ENCODE measurements at regions not wholly inside any gene's neighbourhood (a gene's known extent, or its start where the extent isn't known, plus 50 kb on each side); places are given as distances from the start of the nearest gene placed in this dataset.

DNA sequence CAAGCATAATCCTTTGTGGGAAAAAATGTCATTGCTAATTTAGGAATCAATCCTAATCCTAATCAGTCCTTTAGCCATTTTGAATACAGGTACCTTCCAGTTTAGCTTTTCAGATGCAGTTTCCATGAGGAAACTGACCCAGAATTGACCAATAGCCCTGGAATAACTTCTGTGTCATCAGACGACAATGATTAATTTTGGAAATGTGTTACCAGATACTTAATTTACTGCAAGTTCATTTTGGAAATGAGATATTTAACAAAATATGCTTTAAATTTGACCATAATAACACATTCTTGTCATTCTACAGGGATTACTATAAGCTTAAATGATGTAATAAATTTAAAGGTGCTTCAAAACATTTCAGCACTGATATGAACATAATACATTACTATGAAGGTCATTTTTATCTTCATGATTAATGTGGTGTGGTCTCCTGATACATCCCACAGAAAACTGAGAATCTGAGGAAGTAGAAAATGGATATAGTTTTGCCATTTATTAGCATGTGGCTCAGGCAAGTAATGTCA is 129.8 kb upstream of the SH3BP4 start:
- no peak for TF ChIP-seq CTCF (IDR thresholded peaks at IDR 0.05; ENCODE audit: insufficient read depth, low read depth, low read length, missing control alignments)
- H3K4me3 ChIP-seq (ENCODE audit: low read depth, low read length): no peak overlapping the region
- DNase-seq (ENCODE audit: low read depth): no peak

- no peak for DNase-seq (ENCODE audit: low read depth)
These were observed 132.9 kb upstream of the SH3BP4 start for GRCh38 chr2:234818937-234819336.

GRCh38 chr2:234816491-234816890 is 135.3 kb upstream of the SH3BP4 start:
- H3K4me3 ChIP-seq (ENCODE audit: low read depth, low read length): no peak overlapping the region
- no peak for TF ChIP-seq CTCF (IDR thresholded peaks at IDR 0.05; ENCODE audit: insufficient read depth, low read depth, low read length, missing control alignments)
- DNase-seq (ENCODE audit: low read depth): no peak

More at GRCh38 chr2:234818937-234819336, 132.9 kb upstream of the SH3BP4 start:
- no peak for TF ChIP-seq CTCF (IDR thresholded peaks at IDR 0.05; ENCODE audit: insufficient read depth, low read depth, low read length, missing control alignments)
- no peak overlapping the region for H3K4me3 ChIP-seq (ENCODE audit: low read depth, low read length)

- no peak for DNase-seq (ENCODE audit: low read depth)
- TF ChIP-seq CTCF (IDR thresholded peaks at IDR 0.05; ENCODE audit: insufficient read depth, low read depth, low read length, missing control alignments): no peak
- no peak overlapping the region for H3K4me3 ChIP-seq (ENCODE audit: low read depth, low read length)
These were observed 135.8 kb upstream of the SH3BP4 start for GRCh38 chr2:234816056-234816455.

DNA sequence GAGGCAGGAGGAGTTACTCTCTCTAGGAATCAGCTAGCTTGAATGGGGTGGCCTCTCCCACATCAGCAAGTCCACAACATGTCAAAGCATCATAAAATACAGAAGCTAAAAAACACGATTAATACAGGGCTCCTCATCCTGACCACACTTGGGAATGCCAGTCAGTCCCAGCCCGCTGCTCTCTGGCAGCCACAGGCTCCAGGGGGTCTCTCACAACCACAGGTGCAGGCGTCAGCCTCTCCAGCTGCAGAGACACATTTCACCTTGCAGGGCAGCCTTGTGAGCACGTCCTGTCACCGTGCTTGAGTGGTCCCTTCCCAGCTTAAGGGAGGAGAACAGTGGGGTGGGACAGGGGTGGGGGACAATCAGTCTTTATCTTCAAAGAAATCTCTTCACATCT is 137.4 kb upstream of the SH3BP4 start:
- DNase-seq (ENCODE audit: low read depth): no peak
- H3K4me3 ChIP-seq (ENCODE audit: low read depth, low read length): no peak overlapping the region
- TF ChIP-seq CTCF (IDR thresholded peaks at IDR 0.05; ENCODE audit: insufficient read depth, low read depth, low read length, missing control alignments): no peak

DNA sequence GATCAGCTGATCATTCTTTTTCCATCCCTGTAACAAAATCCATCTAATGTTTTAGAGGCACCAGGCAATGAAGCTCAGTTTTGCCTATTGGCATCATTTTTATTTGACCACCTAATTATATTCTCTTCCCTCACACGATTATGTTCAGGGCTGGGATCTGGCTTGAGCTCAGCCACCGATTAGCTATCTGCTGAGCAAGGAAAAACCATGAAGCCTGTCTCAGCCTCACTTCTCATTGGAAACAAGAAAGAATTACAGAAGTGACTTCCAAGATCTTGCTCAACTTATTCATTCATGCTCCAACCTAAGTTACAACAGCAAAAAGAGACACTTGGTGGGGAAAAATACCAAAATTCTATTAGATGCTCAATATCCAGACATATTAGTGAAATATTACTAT is 139.0 kb upstream of the SH3BP4 start:
- TF ChIP-seq CTCF (IDR thresholded peaks at IDR 0.05; ENCODE audit: insufficient read depth, low read depth, low read length, missing control alignments): no peak
- DNase-seq (ENCODE audit: low read depth): no peak
- no peak overlapping the region for H3K4me3 ChIP-seq (ENCODE audit: low read depth, low read length)

DNA sequence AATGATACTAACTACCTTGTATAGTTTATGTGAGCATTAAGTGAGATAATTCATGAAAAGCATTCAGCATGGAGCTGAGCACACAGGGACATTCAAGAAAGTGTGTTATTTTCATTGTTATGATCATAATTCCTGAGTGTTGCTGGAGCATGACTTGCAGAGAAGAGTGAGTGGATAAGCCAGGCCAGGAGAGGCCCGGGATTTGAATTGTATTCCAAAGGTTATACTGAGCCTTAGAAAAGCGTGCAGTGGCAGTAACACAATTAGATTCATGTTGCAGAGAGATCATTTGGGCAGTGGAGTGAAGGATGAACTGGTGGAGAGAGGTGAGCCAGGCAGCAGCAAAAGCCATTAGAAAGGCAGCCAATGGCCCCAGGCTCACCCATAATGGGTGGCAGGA is 142.9 kb upstream of the SH3BP4 start:
- TF ChIP-seq CTCF (IDR thresholded peaks at IDR 0.05; ENCODE audit: insufficient read depth, low read depth, low read length, missing control alignments): no peak
- no peak for DNase-seq (ENCODE audit: low read depth)
- no peak overlapping the region for H3K4me3 ChIP-seq (ENCODE audit: low read depth, low read length)
